GM19463 (cell line): ENCODE measurements at regions not wholly inside any gene's neighbourhood (a gene's known extent, or its start where the extent isn't known, plus 50 kb on each side); places are given as distances from the start of the nearest gene placed in this dataset.
"Not testable (repeated sequence)": the region's sequence is repeated elsewhere in the genome, so short reads cannot be mapped to it uniquely, and the experiment has no call there.

Experiments used
- ATAC-seq: cut with Tn5 transposase; IDR thresholded peaks from one replicate; pipeline ENCODE4 v1.9.1; 2021; ENCODE audit warnings: mild to moderate bottlenecking, moderate library complexity; ENCODE audit not compliant: unreplicated experiment

DNA sequence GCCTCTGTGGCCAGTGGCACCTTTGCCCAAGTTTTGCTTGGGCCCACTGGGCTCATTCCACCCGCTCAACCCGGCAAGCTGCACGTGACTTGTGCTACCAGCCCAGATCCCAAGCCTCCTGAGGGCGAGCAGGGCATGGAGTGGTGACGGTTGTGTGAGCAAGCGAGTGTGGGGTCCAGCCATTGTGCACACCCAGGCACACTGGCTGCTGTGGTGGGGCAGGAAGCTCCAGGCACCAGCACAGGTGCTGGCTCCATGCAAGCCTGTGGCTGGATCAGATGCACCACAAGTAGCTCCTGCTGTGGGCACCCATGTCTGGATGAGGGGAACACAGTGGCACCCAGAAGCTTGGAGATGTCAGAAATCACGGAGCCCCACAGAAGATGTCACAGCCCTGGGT lies 557.0 kb upstream of the GNPDA2 start:
- ATAC-seq, result no peak

DNA sequence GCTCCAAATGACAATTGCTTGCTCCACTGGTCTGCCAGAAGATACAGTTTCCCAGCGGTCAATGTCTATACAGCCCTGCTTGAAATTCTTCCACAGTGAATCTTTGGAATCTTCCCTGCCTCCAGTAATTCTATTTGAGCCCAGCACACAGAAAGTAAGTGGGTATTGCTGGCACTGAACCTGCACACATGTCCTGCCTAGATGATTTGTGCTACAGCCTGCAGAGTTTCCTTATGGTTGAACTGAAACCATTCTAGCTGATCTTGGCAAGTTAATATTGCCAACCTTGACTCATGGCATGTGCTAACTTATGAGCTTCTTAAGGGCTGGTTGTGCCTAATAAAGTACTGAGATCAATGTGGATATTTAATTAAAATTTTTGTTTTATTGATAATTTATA lies 553.8 kb upstream of the GNPDA2 start:
- no peak for ATAC-seq

- no peak for ATAC-seq
Observed at GRCh38 chr4:45275862-45276261, 549.5 kb upstream of the GNPDA2 start.

GRCh38 chr4:45248106-45248505 lies 521.8 kb upstream of the GNPDA2 start:
- ATAC-seq, result not testable (repeated sequence)

DNA sequence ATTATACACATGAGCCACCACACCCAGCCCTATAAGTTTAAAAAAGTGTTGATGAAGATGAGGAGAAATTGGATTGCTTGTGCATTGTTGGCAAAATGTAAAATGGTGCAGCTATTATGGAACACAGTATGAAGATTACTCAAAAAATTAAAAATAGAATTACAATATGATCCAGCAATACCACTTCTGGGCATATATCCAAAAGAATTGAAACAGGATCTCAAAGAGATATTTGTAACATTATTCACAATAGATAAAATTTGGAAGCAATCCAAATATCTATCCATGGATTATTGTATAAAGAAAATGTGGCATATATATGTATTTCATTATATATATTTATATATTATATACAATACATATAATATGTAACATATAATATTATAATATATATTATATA lies 515.6 kb upstream of the GNPDA2 start:
- ATAC-seq, result no peak

DNA sequence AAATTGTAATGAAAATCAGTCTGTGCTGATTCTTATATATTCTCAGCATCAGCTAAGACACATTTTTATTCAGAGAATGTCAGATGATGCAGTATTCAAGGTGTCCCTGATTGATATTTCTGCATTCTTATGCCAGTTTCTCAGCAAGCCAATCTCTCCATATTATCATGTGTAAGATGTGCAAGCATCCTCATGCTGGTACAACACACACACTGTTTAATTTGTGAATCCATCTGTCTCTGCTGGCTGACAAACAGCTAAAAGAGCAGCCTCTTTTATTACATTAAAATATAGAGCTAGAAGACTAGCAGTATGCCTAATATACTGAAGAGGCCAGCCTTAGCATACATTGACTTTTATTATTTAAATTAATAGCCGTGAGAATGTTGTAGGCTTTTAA lies 502.9 kb upstream of the GNPDA2 start:
- no peak for ATAC-seq

- ATAC-seq, result no peak
Observed at GRCh38 chr4:45215976-45216542, 489.7 kb upstream of the GNPDA2 start.

GRCh38 chr4:45208476-45208875 lies 482.1 kb upstream of the GNPDA2 start:
- ATAC-seq, result not testable (repeated sequence)

GRCh38 chr4:45207864-45208331 lies 481.5 kb upstream of the GNPDA2 start:
- not testable (repeated sequence) for ATAC-seq

DNA sequence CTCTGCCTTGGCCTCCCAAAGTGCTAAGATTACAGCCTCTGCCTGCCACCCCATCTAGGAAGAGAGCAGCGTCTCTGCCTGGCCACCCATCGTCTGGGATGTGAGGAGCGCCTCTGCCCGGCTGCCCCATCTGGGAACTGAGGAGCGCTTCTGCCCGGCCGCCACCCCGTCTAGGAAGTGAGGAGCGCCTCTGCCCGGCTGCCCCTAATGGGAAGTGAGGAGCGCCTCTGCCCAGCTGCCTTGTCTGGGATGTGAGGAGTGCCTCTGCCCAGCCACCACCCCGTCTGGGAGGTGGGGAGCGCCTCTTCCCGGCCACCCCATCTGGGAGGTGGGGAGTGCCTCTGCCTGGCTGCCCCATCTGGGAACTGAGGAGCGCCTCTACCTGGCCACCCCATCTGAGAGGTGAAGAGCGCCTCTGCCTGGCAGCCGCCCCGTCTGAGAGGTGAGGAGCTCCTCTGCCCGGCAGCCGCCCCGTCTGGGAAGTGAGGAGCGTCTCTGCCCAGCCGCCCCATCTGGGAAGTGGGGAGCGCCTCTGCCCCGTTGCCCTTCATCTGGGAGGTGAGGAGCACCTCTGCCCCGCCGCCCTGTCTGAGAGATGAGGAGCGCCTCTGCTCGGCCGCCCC lies 481.0 kb upstream of the GNPDA2 start:
- not testable (repeated sequence) for ATAC-seq

GRCh38 chr4:45199736-45200135 lies 473.4 kb upstream of the GNPDA2 start:
- ATAC-seq, result no peak

DNA sequence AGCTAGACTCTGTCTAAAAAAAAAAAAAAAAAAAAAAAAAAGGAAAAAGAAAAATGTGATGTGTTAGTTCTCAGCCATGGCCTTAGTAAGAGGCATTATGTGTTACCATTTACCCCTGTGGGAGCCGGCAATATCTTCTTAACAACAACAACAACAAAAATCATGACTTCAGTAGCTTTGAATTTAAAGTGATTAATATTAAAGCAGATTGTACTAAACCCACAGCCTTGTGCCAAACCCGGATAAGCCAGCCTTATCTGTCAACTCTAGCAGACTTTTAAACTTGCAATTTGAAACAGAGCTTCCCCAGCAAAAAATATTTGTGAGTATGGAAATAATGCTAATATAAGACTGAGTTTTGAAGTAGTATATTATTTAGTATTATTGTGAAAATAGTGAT lies 462.1 kb upstream of the GNPDA2 start:
- no peak for ATAC-seq

GRCh38 chr4:45186249-45186648 lies 459.9 kb upstream of the GNPDA2 start:
- no peak for ATAC-seq

DNA sequence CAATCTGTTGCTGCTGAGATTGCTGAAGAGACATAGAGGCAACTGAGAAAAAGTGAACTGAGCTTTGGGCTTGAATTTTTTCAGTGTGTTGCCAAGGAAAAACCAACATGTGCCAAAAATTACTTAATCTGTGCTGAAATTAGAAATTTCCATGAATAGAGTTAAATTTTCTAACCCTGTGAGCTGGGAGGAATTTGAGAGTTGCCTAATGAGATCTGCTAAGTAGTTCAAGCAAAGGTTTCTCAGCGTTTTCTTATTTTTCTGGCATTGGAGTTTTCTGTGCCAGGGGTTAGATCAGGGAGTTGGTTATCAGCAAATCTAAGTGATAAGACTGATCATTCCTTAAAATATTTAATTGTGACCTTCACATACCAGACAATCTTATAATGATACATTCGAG lies 457.5 kb upstream of the GNPDA2 start:
- ATAC-seq, result no peak

DNA sequence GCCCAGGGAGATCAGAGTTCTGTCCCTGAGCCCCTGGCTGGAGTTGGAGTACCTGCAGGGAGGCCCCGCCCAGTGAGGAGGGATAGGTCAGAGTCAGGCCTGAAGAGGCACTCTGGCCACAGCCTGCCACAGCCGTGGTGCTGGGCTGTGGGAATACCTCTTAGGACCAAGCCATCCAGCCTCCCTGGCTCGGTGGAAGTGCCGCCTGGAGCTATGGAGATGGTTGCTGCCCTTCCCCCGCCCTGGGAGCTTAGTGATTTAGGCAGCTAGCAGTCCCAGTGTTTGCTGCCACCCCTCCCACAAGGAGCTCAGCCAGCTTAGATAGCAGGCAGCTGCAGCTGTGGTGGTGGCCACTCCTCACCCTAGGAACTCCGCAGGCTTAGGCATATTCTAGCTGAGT lies 446.3 kb upstream of the GNPDA2 start:
- no peak for ATAC-seq

DNA sequence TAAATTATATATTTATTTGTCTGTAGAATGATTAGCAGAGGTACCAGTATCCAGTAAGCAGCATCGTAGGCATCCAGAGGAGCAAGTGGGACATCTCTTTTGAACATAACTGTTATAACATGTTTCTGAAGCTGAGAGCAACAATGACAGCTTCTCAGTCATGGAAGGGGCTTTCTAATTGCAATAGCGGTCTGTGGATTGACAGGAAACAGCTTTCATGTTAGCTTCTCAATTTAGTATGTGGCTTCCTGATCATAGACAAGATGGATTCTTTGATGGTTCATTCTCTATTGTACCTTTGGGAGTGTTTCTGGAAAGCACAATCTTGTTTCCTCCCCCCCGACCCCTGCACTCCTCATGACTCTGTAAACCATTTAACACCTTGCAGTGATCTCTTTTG lies 434.6 kb upstream of the GNPDA2 start:
- no peak for ATAC-seq

GRCh38 chr4:45155081-45155777 lies 428.9 kb upstream of the GNPDA2 start:
- ATAC-seq, result no peak

GRCh38 chr4:45147866-45148265 lies 421.5 kb upstream of the GNPDA2 start:
- no peak for ATAC-seq

DNA sequence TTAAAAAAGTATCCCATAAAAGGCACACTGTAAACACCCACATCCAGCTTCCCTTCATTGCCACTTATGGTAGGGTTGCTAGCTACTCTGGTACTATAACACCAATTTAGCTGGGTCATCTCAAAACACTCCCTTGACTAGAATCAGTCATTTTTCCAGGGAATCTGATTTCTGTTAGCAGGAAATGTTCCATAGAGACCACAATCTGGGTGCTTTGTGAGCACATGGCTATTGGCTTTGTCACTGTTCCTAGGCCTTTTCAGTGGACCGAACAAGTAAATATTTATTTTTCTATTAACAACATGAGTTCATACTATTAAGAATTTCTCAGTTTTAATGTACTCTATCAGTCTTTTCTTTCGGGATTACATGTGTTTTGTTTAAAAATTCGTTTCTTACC lies 404.7 kb upstream of the GNPDA2 start:
- no peak for ATAC-seq

- no peak for ATAC-seq
Observed at GRCh38 chr4:45122406-45122805, 396.1 kb upstream of the GNPDA2 start.

- no peak for ATAC-seq
Observed at GRCh38 chr4:45121426-45121975, 395.1 kb upstream of the GNPDA2 start.

GRCh38 chr4:45120163-45120562 lies 393.8 kb upstream of the GNPDA2 start:
- peak; percentile 88 for ATAC-seq
